ENCODE measurements at regions not wholly inside any gene's neighbourhood (a gene's known extent, or its start where the extent isn't known, plus 50 kb on each side); places are given as distances from the start of the nearest gene placed in this dataset.

DNA sequence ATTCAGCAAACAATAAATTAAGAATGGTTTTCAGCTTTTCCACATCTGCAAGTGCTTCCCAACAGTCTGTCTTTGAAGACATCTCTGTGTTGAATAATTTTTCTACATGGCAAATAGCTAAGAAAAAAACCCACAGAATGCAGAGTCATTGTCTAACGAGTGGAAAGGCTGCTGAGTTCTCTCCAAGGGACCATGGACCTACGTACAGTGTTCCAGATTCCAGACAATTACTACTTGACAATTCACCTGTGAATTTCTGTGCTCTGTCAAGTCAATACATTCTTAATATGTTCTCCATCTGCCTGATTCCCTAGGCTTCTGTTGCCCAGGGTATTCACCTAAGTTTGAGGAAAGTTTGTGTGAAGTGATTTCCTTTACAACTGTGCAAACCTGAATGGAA is 83.8 kb upstream of the CA10 start:
- TF ChIP-seq, protein P1, sequence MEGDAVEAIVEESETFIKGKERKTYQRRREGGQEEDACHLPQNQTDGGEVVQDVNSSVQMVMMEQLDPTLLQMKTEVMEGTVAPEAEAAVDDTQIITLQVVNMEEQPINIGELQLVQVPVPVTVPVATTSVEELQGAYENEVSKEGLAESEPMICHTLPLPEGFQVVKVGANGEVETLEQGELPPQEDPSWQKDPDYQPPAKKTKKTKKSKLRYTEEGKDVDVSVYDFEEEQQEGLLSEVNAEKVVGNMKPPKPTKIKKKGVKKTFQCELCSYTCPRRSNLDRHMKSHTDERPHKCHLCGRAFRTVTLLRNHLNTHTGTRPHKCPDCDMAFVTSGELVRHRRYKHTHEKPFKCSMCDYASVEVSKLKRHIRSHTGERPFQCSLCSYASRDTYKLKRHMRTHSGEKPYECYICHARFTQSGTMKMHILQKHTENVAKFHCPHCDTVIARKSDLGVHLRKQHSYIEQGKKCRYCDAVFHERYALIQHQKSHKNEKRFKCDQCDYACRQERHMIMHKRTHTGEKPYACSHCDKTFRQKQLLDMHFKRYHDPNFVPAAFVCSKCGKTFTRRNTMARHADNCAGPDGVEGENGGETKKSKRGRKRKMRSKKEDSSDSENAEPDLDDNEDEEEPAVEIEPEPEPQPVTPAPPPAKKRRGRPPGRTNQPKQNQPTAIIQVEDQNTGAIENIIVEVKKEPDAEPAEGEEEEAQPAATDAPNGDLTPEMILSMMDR (IDR thresholded peaks at IDR 0.05), result no peak
- Mint-ChIP-seq H3K4me3 (ENCODE audit: unreplicated experiment) (no peak overlapping the region), H3K4me1 (ENCODE audit: unreplicated experiment) (no peaks in the 10 kb centered on the region), H3K27ac (ENCODE audit: unreplicated experiment) (no peak overlapping the region), H3K27me3 (ENCODE audit: unreplicated experiment) (no peaks in the 10 kb centered on the region), H3K9me3 (ENCODE audit: unreplicated experiment) (no peaks in the 10 kb centered on the region), H3K36me3 (ENCODE audit: unreplicated experiment) (no peaks in the 10 kb centered on the region)
- DNase-seq (ENCODE audit: extremely low spot score, unreplicated experiment), result no peak

DNA sequence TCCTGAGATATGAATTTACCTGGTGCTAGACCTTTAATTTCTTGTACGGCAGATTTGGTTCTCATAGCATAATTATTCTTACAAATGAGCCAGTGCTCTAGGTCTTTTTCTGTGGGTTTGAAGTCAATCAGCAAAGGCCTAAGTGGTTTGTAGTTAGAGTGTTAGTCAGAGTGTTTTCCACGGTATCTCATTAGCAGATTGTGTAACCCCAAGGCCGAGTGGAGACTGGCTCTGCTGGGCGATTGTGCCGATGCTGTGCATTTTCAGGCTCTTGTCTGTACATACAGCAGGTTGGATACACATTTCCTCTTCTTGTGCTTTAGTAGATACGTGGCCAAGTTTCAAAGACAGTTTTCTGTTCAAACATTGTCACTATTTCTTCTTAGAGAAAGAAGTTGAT is 78.6 kb upstream of the CA10 start:
- TF ChIP-seq, protein P1 (IDR thresholded peaks at IDR 0.05), result no peak
- Mint-ChIP-seq H3K4me1 (ENCODE audit: unreplicated experiment) (no peaks in the 10 kb centered on the region), H3K36me3 (ENCODE audit: unreplicated experiment) (no peaks in the 10 kb centered on the region), H3K9me3 (ENCODE audit: unreplicated experiment) (no peaks in the 10 kb centered on the region), H3K27ac (ENCODE audit: unreplicated experiment) (no peak overlapping the region), H3K27me3 (ENCODE audit: unreplicated experiment) (no peaks in the 10 kb centered on the region), H3K4me3 (ENCODE audit: unreplicated experiment) (no peak overlapping the region)
- no peak for DNase-seq (ENCODE audit: extremely low spot score, unreplicated experiment)

DNA sequence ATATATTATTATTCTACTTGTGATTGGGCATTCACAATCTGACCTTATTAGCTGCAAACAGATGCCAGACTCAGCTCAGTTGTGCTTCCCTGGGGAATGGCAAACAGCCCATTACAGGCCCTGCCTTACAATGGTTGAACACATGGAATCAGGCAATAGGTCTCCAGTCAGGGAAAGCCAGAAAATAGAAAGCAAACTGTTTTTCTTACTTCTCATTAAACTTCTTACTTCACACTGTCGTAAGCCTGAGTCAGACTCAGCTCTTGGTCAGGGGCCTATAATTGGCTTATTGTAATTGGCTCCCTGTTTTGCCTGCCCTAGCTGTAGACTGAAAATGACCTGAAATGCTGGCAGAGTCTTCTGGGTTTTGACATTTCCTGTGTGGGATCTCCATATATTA is 77.0 kb upstream of the CA10 start:
- DNase-seq (ENCODE audit: extremely low spot score, unreplicated experiment), result no peak
- H3K36me3 Mint-ChIP-seq (ENCODE audit: unreplicated experiment), result no peaks in the 10 kb centered on the region
- H3K27me3 Mint-ChIP-seq (ENCODE audit: unreplicated experiment), result no peaks in the 10 kb centered on the region
- H3K4me3 Mint-ChIP-seq (ENCODE audit: unreplicated experiment), result no peak overlapping the region
- TF ChIP-seq, protein P1 (IDR thresholded peaks at IDR 0.05), result no peak
- H3K9me3 Mint-ChIP-seq (ENCODE audit: unreplicated experiment), result no peaks in the 10 kb centered on the region
- no peaks in the 10 kb centered on the region for H3K4me1 Mint-ChIP-seq (ENCODE audit: unreplicated experiment)
- H3K27ac Mint-ChIP-seq (ENCODE audit: unreplicated experiment), result no peak overlapping the region

DNA sequence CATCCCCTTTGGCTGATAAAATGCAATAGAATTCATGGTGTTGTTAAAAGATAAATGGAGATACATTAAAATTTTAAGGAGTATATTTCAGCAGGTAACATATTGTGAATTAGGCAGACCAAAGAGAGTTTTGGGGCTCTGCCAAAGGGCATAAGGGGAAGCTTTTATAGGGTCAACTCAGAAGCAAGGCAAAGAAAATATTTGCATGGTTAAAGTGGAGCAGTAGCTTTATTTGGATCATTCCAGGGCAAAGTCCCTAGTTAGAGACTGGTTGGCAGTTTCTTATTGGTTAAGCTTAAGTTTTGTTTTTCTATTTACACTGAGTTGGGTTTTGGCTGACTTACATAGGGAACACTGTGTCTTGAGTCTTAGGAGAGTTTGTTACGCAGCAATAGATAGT is 75.1 kb upstream of the CA10 start:
- Mint-ChIP-seq H3K36me3 (ENCODE audit: unreplicated experiment) (no peaks in the 10 kb centered on the region), H3K4me3 (ENCODE audit: unreplicated experiment) (no peak overlapping the region), H3K4me1 (ENCODE audit: unreplicated experiment) (no peaks in the 10 kb centered on the region), H3K9me3 (ENCODE audit: unreplicated experiment) (no peaks in the 10 kb centered on the region), H3K27me3 (ENCODE audit: unreplicated experiment) (no peaks in the 10 kb centered on the region), H3K27ac (ENCODE audit: unreplicated experiment) (no peak overlapping the region)
- DNase-seq (ENCODE audit: extremely low spot score, unreplicated experiment), result no peak
- TF ChIP-seq, protein P1 (IDR thresholded peaks at IDR 0.05), result no peak

DNA sequence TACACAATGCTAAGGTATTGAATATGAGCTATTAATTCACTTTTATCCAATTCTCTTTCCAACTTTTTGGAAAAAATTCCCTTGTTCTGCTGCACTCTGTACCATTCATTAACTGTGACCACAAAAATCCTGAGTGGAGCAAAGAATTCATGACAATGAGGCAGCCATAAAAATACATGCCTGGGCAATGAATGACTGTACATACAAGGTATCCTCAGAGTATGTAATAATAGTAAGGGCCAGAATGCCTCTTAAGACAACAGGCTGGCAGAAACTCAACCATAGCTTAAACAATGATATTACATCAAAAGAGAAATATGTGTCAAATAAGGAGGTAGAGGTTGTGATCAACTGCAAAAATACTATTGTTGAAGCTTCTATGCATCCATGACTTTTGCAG is 74.7 kb upstream of the CA10 start:
- no peaks in the 10 kb centered on the region for H3K27me3 Mint-ChIP-seq (ENCODE audit: unreplicated experiment)
- DNase-seq (ENCODE audit: extremely low spot score, unreplicated experiment), result no peak
- TF ChIP-seq, protein P1 (IDR thresholded peaks at IDR 0.05), result no peak
- no peaks in the 10 kb centered on the region for H3K4me1 Mint-ChIP-seq (ENCODE audit: unreplicated experiment)
- H3K27ac Mint-ChIP-seq (ENCODE audit: unreplicated experiment), result no peak overlapping the region
- H3K4me3 Mint-ChIP-seq (ENCODE audit: unreplicated experiment), result no peak overlapping the region
- H3K9me3 Mint-ChIP-seq (ENCODE audit: unreplicated experiment), result no peaks in the 10 kb centered on the region
- H3K36me3 Mint-ChIP-seq (ENCODE audit: unreplicated experiment), result no peaks in the 10 kb centered on the region

Measured in osteocyte (in vitro differentiated cells).